NCI-H1092 treated with DMSO at 0.1 percent for 48 hours (cell line): ENCODE measurements at regions not wholly inside any gene's neighbourhood (a gene's known extent, or its start where the extent isn't known, plus 50 kb on each side); places are given as distances from the start of the nearest gene placed in this dataset.

Experiments used
- DNase-seq: peaks from one replicate; lab custom pipeline; 2025; lab: John Stamatoyannopoulos, UW

GRCh38 chr2:47265158-47265557 lies 88.8 kb upstream of the CALM2 start:
- DNase-seq = no peak

- no peak for DNase-seq
These were observed 88.4 kb upstream of the CALM2 start for GRCh38 chr2:47264686-47265085.

- DNase-seq = no peak
These were observed 87.8 kb upstream of the CALM2 start for GRCh38 chr2:47264143-47264542.

GRCh38 chr2:47262657-47263056 lies 86.3 kb upstream of the CALM2 start:
- DNase-seq = no peak

- no peak for DNase-seq
These were observed 84.7 kb upstream of the CALM2 start for GRCh38 chr2:47260971-47261370.

- no peak for DNase-seq
These were observed 83.5 kb upstream of the CALM2 start for GRCh38 chr2:47259829-47260228.

GRCh38 chr2:47257946-47258348 lies 81.6 kb upstream of the CALM2 start:
- DNase-seq = no peak

- DNase-seq = no peak
These were observed 80.2 kb upstream of the CALM2 start for GRCh38 chr2:47256416-47257087.

- no peak for DNase-seq
These were observed 79.5 kb upstream of the CALM2 start for GRCh38 chr2:47255794-47256193.

GRCh38 chr2:47254464-47254863 lies 78.2 kb upstream of the CALM2 start:
- no peak for DNase-seq

GRCh38 chr2:47253447-47253846 lies 77.1 kb upstream of the CALM2 start:
- DNase-seq = no peak

GRCh38 chr2:47251404-47251675 lies 75.0 kb upstream of the CALM2 start:
- no peak for DNase-seq

- peak; percentile 8 for DNase-seq
These were observed 74.5 kb upstream of the CALM2 start for GRCh38 chr2:47250586-47251403.

- DNase-seq = no peak
These were observed 73.6 kb upstream of the CALM2 start for GRCh38 chr2:47249931-47250330.

GRCh38 chr2:47249157-47249900 lies 73.0 kb upstream of the CALM2 start:
- DNase-seq = no peak

- no peak for DNase-seq
These were observed 67.4 kb upstream of the CALM2 start for GRCh38 chr2:47243596-47244323.

GRCh38 chr2:47241715-47242114 lies 65.4 kb upstream of the CALM2 start:
- DNase-seq = no peak

GRCh38 chr2:47239119-47239969 lies 63.0 kb upstream of the CALM2 start:
- DNase-seq = no peak

GRCh38 chr2:47238638-47239037 lies 62.3 kb upstream of the CALM2 start:
- DNase-seq = no peak

- no peak for DNase-seq
These were observed 61.3 kb upstream of the CALM2 start for GRCh38 chr2:47237375-47238334.
